Uterus (tissue), 2 donors: ENCODE measurements at regions not wholly inside any gene's neighbourhood (a gene's known extent, or its start where the extent isn't known, plus 50 kb on each side); places are given as distances from the start of the nearest gene placed in this dataset.
"Not testable (repeated sequence)": the region's sequence is repeated elsewhere in the genome, so short reads cannot be mapped to it uniquely, and the experiment has no call there.

Experiments
- POLR2A ChIP-seq, 2 donors: fragments of 450-650 bp; IDR thresholded peaks; one replicate each; pipeline ENCODE4 v1.6.1; 2016; ENCODE audit warnings: antibody characterized with exemption in 2 of 2, mild to moderate bottlenecking in 1 of 2, moderate library complexity in 1 of 2
- TF ChIP-seq, protein P1 (sequence below), 4 experiments: fragments of 200-600 bp in 2 of 4; fragments of 450-650 bp in 2 of 4; sonication (generic) in 2 of 4; IDR thresholded peaks; one replicate each; pipeline ENCODE4 v1.5.1; 2016 to 2019; ENCODE audit warnings: antibody characterized with exemption in 4 of 4, mild to moderate bottlenecking in 2 of 4, moderate library complexity in 1 of 4

- not testable (repeated sequence) for TF ChIP-seq POLR2A (IDR thresholded peaks at IDR 0.05)
- TF ChIP-seq, protein P1, sequence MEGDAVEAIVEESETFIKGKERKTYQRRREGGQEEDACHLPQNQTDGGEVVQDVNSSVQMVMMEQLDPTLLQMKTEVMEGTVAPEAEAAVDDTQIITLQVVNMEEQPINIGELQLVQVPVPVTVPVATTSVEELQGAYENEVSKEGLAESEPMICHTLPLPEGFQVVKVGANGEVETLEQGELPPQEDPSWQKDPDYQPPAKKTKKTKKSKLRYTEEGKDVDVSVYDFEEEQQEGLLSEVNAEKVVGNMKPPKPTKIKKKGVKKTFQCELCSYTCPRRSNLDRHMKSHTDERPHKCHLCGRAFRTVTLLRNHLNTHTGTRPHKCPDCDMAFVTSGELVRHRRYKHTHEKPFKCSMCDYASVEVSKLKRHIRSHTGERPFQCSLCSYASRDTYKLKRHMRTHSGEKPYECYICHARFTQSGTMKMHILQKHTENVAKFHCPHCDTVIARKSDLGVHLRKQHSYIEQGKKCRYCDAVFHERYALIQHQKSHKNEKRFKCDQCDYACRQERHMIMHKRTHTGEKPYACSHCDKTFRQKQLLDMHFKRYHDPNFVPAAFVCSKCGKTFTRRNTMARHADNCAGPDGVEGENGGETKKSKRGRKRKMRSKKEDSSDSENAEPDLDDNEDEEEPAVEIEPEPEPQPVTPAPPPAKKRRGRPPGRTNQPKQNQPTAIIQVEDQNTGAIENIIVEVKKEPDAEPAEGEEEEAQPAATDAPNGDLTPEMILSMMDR (IDR thresholded peaks at IDR 0.05) = not testable (repeated sequence)
These were observed 78.0 kb upstream of the CLEC6A start for GRCh38 chr12:8377756-8378155.
